ENCODE measurements at regions not wholly inside any gene's neighbourhood (a gene's known extent, or its start where the extent isn't known, plus 50 kb on each side); places are given as distances from the start of the nearest gene placed in this dataset.

DNA sequence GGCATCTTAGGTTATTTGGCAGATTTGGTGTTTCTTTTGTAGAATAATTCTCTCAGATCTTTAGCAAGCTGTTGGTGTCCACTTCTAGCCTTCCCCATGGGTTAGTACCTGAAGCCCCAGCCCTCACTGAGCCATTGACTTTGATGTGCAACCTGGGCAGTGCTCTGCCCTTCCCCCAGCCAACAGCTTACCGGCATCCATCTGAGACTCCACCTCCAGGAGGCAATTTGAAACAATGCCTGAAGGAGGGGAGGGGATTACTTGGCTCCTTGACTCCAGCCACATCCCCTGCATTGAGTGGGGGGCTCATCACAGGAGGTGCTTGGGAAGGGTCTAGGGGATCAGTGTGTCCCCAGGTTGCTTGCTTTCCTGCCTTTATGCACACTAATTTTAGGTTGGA lies 114.8 kb downstream of the TRIM29 start:
- TF ChIP-seq, protein P1, sequence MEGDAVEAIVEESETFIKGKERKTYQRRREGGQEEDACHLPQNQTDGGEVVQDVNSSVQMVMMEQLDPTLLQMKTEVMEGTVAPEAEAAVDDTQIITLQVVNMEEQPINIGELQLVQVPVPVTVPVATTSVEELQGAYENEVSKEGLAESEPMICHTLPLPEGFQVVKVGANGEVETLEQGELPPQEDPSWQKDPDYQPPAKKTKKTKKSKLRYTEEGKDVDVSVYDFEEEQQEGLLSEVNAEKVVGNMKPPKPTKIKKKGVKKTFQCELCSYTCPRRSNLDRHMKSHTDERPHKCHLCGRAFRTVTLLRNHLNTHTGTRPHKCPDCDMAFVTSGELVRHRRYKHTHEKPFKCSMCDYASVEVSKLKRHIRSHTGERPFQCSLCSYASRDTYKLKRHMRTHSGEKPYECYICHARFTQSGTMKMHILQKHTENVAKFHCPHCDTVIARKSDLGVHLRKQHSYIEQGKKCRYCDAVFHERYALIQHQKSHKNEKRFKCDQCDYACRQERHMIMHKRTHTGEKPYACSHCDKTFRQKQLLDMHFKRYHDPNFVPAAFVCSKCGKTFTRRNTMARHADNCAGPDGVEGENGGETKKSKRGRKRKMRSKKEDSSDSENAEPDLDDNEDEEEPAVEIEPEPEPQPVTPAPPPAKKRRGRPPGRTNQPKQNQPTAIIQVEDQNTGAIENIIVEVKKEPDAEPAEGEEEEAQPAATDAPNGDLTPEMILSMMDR (conservative IDR thresholded peaks at IDR 0.05 in 1 of 2, IDR thresholded peaks at IDR 0.05 in 1 of 2; ENCODE audit: extremely low read depth in 1 of 2, insufficient read depth in 1 of 2, low read depth in 1 of 2, low read length in 2 of 2), result no peak
- no peak for TF ChIP-seq EZH2 (IDR thresholded peaks at IDR 0.05; ENCODE audit: borderline replicate concordance, low read length)
